Frontal cortex (tissue), 3 donors: ENCODE measurements at regions not wholly inside any gene's neighbourhood (a gene's known extent, or its start where the extent isn't known, plus 50 kb on each side); places are given as distances from the start of the nearest gene placed in this dataset.
"Not testable (repeated sequence)": the region's sequence is repeated elsewhere in the genome, so short reads cannot be mapped to it uniquely, and the experiment has no call there.

Source experiments
- DNase-seq, 2 donors: peaks; one replicate each; pipeline ENCODE4 v3.0.0; 2012; ENCODE audit warnings: low spot score in 2 of 2
- FAIRE-seq: peaks from 2 replicates; lab custom pipeline; 2012; peaks lifted over from hg19 to GRCh38; lab: Jason Lieb, UNC
- donor health status: control.
- donor health status: control.
- donor health status: control.

- DNase-seq, result no peak
- FAIRE-seq, result no peak
These were observed 1418.6 kb downstream of the STIM2 start for GRCh38 chr4:28279249-28279648.

GRCh38 chr4:28286266-28286665 is 1425.6 kb downstream of the STIM2 start:
- DNase-seq, FAIRE-seq: not testable (repeated sequence)

GRCh38 chr4:28287831-28288233 is 1427.2 kb downstream of the STIM2 start:
- FAIRE-seq (no peak), DNase-seq (no peak)

- no peak for DNase-seq
- no peak for FAIRE-seq
These were observed 1435.6 kb downstream of the STIM2 start for GRCh38 chr4:28296239-28296638.

- DNase-seq (no peak), FAIRE-seq (peak; percentile 72)
These were observed 1450.3 kb downstream of the STIM2 start for GRCh38 chr4:28310926-28311325.

GRCh38 chr4:28312497-28312896 is 1451.9 kb downstream of the STIM2 start:
- not testable (repeated sequence) for DNase-seq, FAIRE-seq

- FAIRE-seq, result no peak
- no peak for DNase-seq
These were observed 1453.4 kb downstream of the STIM2 start for GRCh38 chr4:28313729-28314713.

- FAIRE-seq, result no peak
These were observed 1456.6 kb downstream of the STIM2 start for GRCh38 chr4:28317221-28317620.

GRCh38 chr4:28334249-28334648 is 1473.6 kb downstream of the STIM2 start:
- FAIRE-seq (no peak), DNase-seq (no peak)

More at GRCh38 chr4:28317221-28317620, 1456.6 kb downstream of the STIM2 start:
- no peak for DNase-seq

GRCh38 chr4:28341784-28342183 is 1481.1 kb downstream of the STIM2 start:
- no peak for FAIRE-seq
- DNase-seq, result no peak

- FAIRE-seq (no peak), DNase-seq (no peak)
These were observed 1489.8 kb downstream of the STIM2 start for GRCh38 chr4:28350485-28350884.

- no peak for FAIRE-seq
- no peak for DNase-seq
These were observed 1490.5 kb downstream of the STIM2 start for GRCh38 chr4:28351102-28351501.

GRCh38 chr4:28351826-28352225 is 1491.2 kb downstream of the STIM2 start:
- DNase-seq, result no peak
- FAIRE-seq, result no peak

GRCh38 chr4:28354880-28355656 is 1494.4 kb downstream of the STIM2 start:
- DNase-seq, result no peak
- no peak for FAIRE-seq

- FAIRE-seq (no peak), DNase-seq (no peak)
These were observed 1497.3 kb downstream of the STIM2 start for GRCh38 chr4:28357990-28358389.

GRCh38 chr4:28358606-28359005 is 1498.0 kb downstream of the STIM2 start:
- FAIRE-seq (no peak), DNase-seq (no peak)

GRCh38 chr4:28360681-28361080 is 1500.0 kb downstream of the STIM2 start:
- DNase-seq (no peak), FAIRE-seq (no peak)

GRCh38 chr4:28362169-28362568 is 1501.5 kb downstream of the STIM2 start:
- FAIRE-seq (no peak), DNase-seq (no peak)

- DNase-seq (no peak), FAIRE-seq (no peak)
These were observed 1508.9 kb downstream of the STIM2 start for GRCh38 chr4:28369499-28369898.

GRCh38 chr4:28373191-28373590 is 1512.5 kb downstream of the STIM2 start:
- FAIRE-seq (no peak), DNase-seq (no peak)

GRCh38 chr4:28373601-28374000 is 1513.0 kb downstream of the STIM2 start:
- FAIRE-seq (no peak), DNase-seq (no peak)
